ENCODE measurements at regions not wholly inside any gene's neighbourhood (a gene's known extent, or its start where the extent isn't known, plus 50 kb on each side); places are given as distances from the start of the nearest gene placed in this dataset.

GRCh38 chr7:15839416-15840100 lies 153.1 kb upstream of the MEOX2 start:
- Mint-ChIP-seq H3K27ac (no peak overlapping the region), H3K9me3 (no peaks in the 10 kb centered on the region), H3K27me3 (ENCODE audit: insufficient read depth) (no peaks in the 10 kb centered on the region), H3K4me3 (no peak overlapping the region), H3K4me1 (ENCODE audit: low read depth) (no peaks in the 10 kb centered on the region), H3K36me3 (ENCODE audit: low read depth) (no peaks in the 10 kb centered on the region)
- no peak for DNase-seq (ENCODE audit: low spot score)
- intact Hi-C loops (cut with micrococcal nuclease) = no loop called here

- Mint-ChIP-seq H3K4me1 (ENCODE audit: low read depth) (no peaks in the 10 kb centered on the region), H3K27me3 (ENCODE audit: insufficient read depth) (no peaks in the 10 kb centered on the region), H3K4me3 (no peak overlapping the region), H3K27ac (no peak overlapping the region), H3K36me3 (ENCODE audit: low read depth) (no peaks in the 10 kb centered on the region), H3K9me3 (no peaks in the 10 kb centered on the region)
- intact Hi-C loops (cut with micrococcal nuclease) = no loop called here
- no peak for DNase-seq (ENCODE audit: low spot score)
These were observed 151.8 kb upstream of the MEOX2 start for GRCh38 chr7:15838265-15838664.

DNA sequence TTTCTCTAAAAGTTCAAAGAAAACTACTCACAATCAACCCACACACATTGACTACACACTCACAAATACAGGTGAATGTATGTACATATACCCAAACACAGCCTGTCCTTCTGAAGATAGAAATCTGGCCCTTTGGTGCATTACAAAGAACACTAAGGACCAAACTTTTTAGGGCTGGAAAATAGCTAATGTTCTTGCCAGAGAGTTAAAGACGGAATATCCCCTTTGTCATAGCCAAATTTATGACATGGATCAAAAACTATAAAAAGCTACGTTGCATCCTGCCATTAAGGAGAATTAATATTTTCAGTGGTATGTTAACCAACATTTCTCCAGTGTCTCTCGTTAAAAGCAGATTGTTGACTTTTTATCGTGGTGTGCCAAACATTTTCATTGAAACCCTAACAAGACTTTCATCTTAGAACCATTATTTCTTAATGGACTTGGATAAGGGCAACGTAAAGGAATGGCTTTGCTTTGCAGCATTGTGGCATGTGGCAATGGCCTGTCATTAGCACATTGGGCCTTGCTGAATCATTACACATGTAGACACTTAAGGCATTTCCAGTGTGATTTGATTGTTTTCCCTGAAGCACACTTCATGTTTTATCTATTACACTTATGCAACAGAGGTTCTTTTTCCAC lies 150.9 kb upstream of the MEOX2 start:
- Mint-ChIP-seq H3K4me1 (ENCODE audit: low read depth) (no peaks in the 10 kb centered on the region), H3K36me3 (ENCODE audit: low read depth) (no peaks in the 10 kb centered on the region), H3K27ac (no peak overlapping the region), H3K27me3 (ENCODE audit: insufficient read depth) (no peaks in the 10 kb centered on the region), H3K4me3 (no peak overlapping the region), H3K9me3 (no peaks in the 10 kb centered on the region)
- DNase-seq (ENCODE audit: low spot score) = no peak
- intact Hi-C loops (cut with micrococcal nuclease) = no loop called here

DNA sequence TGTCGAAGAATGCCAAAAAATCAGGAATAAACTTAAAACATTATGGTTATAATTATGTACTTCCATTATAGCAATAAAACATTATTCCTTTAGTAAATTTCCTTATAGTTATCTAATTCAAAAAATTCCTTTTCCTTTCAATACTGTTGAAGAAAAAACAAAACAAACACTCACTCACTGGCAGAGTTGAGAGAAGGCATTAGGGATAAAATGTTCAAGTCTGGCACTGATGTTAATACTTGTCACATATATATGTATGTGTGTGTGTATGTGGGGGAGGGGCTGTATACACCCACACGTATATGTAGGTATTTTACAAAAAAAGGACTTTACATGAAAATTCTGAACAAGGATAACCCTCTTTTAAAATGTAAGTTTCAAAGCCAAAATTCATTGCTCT lies 150.2 kb upstream of the MEOX2 start:
- Mint-ChIP-seq H3K9me3 (no peaks in the 10 kb centered on the region), H3K27me3 (ENCODE audit: insufficient read depth) (no peaks in the 10 kb centered on the region), H3K27ac (no peak overlapping the region), H3K36me3 (ENCODE audit: low read depth) (no peaks in the 10 kb centered on the region), H3K4me3 (no peak overlapping the region), H3K4me1 (ENCODE audit: low read depth) (no peaks in the 10 kb centered on the region)
- intact Hi-C loops (cut with micrococcal nuclease) = no loop called here
- no peak for DNase-seq (ENCODE audit: low spot score)

DNA sequence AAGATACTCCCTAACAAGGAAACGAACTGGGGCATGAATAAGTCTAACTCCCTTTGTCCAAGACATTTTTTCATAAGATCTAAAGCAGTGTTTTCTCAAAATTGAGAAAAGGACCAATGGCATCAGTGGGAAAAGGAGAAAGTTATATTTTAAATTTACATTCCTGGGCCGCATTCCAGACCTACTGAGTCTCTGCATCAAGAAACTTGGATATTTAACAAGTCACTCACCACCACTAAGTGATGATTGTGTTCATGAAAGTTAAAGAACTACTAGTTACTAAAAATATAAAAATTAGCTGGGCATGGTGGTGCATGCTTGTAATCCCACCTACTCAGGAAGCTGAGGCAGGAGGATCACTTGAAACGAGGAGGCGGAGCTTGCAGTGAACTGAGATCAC lies 149.6 kb upstream of the MEOX2 start:
- Mint-ChIP-seq H3K4me3 (no peak overlapping the region), H3K4me1 (ENCODE audit: low read depth) (no peaks in the 10 kb centered on the region), H3K9me3 (no peaks in the 10 kb centered on the region), H3K27me3 (ENCODE audit: insufficient read depth) (no peaks in the 10 kb centered on the region), H3K36me3 (ENCODE audit: low read depth) (no peaks in the 10 kb centered on the region), H3K27ac (no peak overlapping the region)
- intact Hi-C loops (cut with micrococcal nuclease) = no loop called here
- DNase-seq (ENCODE audit: low spot score) = no peak

DNA sequence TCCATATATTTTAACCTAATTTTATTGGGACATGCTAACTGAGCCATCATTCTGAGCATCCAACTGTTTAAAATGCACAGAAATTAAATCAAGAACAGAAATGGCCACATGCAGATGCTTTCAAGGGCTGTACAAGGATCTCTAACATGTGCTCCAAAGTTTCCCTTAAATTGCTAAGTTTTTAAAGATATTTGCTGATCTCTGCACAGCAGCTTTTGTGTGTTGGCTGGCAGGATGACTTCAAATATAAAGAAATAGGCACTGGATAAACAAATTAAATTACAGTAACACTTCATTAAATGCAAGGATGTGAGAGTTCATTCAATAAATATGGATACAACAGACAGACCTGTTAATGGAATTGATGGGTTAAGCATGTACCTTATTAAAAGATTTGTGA lies 148.0 kb upstream of the MEOX2 start:
- H3K4me1 Mint-ChIP-seq (ENCODE audit: low read depth) = no peaks in the 10 kb centered on the region
- no peaks in the 10 kb centered on the region for H3K36me3 Mint-ChIP-seq (ENCODE audit: low read depth)
- no peak overlapping the region for H3K4me3 Mint-ChIP-seq
- no peaks in the 10 kb centered on the region for H3K9me3 Mint-ChIP-seq
- intact Hi-C loops (cut with micrococcal nuclease) = no loop called here
- H3K27ac Mint-ChIP-seq = no peak overlapping the region
- H3K27me3 Mint-ChIP-seq (ENCODE audit: insufficient read depth) = no peaks in the 10 kb centered on the region
- no peak for DNase-seq (ENCODE audit: low spot score)

DNA sequence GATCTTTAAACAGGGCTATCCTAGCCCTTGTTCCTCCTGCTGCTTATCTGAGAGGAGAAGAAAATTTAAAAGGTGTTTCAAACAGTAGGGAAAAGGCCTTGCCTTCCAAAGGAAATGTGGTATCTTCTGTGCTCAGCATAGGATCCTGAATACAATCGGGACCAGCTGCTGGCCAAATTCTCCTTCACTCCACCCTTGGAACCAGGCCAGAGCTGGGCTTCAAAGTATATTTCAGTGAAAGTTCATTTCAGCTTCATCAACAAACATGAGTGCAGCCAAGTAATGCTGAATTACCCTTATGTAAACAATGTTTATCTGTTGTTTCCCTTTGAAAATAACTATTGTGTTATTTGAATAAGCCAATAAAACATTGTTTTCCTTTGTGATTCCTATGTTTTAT lies 146.5 kb upstream of the MEOX2 start:
- intact Hi-C loops (cut with micrococcal nuclease) = no loop called here
- no peaks in the 10 kb centered on the region for H3K36me3 Mint-ChIP-seq (ENCODE audit: low read depth)
- no peak overlapping the region for H3K4me3 Mint-ChIP-seq
- H3K27me3 Mint-ChIP-seq (ENCODE audit: insufficient read depth) = no peaks in the 10 kb centered on the region
- no peaks in the 10 kb centered on the region for H3K9me3 Mint-ChIP-seq
- H3K27ac Mint-ChIP-seq = no peak overlapping the region
- DNase-seq (ENCODE audit: low spot score) = no peak
- no peaks in the 10 kb centered on the region for H3K4me1 Mint-ChIP-seq (ENCODE audit: low read depth)

DNA sequence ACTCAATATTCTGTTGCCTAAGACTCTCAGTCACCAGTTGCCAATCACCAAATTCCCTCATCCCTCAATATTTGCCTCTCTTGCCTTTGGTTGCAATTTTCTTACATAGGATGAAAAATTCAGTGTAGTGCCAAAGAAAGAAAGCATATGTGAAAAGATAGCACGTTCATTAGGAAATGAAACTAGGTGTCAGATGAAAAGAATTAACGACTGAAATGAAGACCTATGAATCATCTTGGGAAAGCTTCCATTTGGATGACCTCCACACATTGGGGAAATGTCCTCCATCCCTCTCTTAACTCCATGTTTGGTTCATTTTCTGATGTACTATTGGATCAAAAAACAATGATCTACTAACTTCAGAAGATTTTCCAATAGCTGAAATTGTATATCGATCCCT lies 145.1 kb upstream of the MEOX2 start:
- H3K9me3 Mint-ChIP-seq = peaks cover 4% of the 10 kb centered on the region
- DNase-seq (ENCODE audit: low spot score) = no peak
- H3K27me3 Mint-ChIP-seq (ENCODE audit: insufficient read depth) = no peaks in the 10 kb centered on the region
- H3K36me3 Mint-ChIP-seq (ENCODE audit: low read depth) = no peaks in the 10 kb centered on the region
- no peaks in the 10 kb centered on the region for H3K4me1 Mint-ChIP-seq (ENCODE audit: low read depth)
- intact Hi-C loops (cut with micrococcal nuclease) = no loop called here
- no peak overlapping the region for H3K4me3 Mint-ChIP-seq
- H3K27ac Mint-ChIP-seq = no peak overlapping the region

- intact Hi-C loops (cut with micrococcal nuclease) = no loop called here
- Mint-ChIP-seq H3K4me1 (ENCODE audit: low read depth) (no peaks in the 10 kb centered on the region), H3K4me3 (no peak overlapping the region), H3K36me3 (ENCODE audit: low read depth) (no peaks in the 10 kb centered on the region), H3K27ac (no peak overlapping the region), H3K27me3 (ENCODE audit: insufficient read depth) (no peaks in the 10 kb centered on the region), H3K9me3 (peaks cover 4% of the 10 kb centered on the region)
- DNase-seq (ENCODE audit: low spot score) = no peak
These were observed 143.2 kb upstream of the MEOX2 start for GRCh38 chr7:15829691-15830090.

GRCh38 chr7:15828881-15829280 lies 142.4 kb upstream of the MEOX2 start:
- no peak overlapping the region for H3K4me3 Mint-ChIP-seq
- H3K4me1 Mint-ChIP-seq (ENCODE audit: low read depth) = no peaks in the 10 kb centered on the region
- H3K27ac Mint-ChIP-seq = no peak overlapping the region
- no peaks in the 10 kb centered on the region for H3K36me3 Mint-ChIP-seq (ENCODE audit: low read depth)
- DNase-seq (ENCODE audit: low spot score) = no peak
- peaks cover 4% of the 10 kb centered on the region for H3K9me3 Mint-ChIP-seq
- H3K27me3 Mint-ChIP-seq (ENCODE audit: insufficient read depth) = no peaks in the 10 kb centered on the region
- intact Hi-C loops (cut with micrococcal nuclease) = no loop called here

- Mint-ChIP-seq H3K4me1 (ENCODE audit: low read depth) (no peaks in the 10 kb centered on the region), H3K9me3 (no peaks in the 10 kb centered on the region)
These were observed 135.3 kb upstream of the MEOX2 start for GRCh38 chr7:15821484-15822427.

GRCh38 chr7:15820319-15820718 lies 133.8 kb upstream of the MEOX2 start:
- no peaks in the 10 kb centered on the region for H3K4me1 Mint-ChIP-seq (ENCODE audit: low read depth)
- H3K9me3 Mint-ChIP-seq = no peaks in the 10 kb centered on the region
- no peaks in the 10 kb centered on the region for H3K27me3 Mint-ChIP-seq (ENCODE audit: insufficient read depth)
- H3K4me3 Mint-ChIP-seq = no peak overlapping the region
- intact Hi-C loops (cut with micrococcal nuclease) = no loop called here
- no peaks in the 10 kb centered on the region for H3K36me3 Mint-ChIP-seq (ENCODE audit: low read depth)
- no peak for DNase-seq (ENCODE audit: low spot score)
- H3K27ac Mint-ChIP-seq = no peak overlapping the region

More at GRCh38 chr7:15821484-15822427, 135.3 kb upstream of the MEOX2 start:
- intact Hi-C loops (cut with micrococcal nuclease) = no loop called here
- Mint-ChIP-seq H3K36me3 (ENCODE audit: low read depth) (no peaks in the 10 kb centered on the region), H3K4me3 (no peak overlapping the region), H3K27ac (no peak overlapping the region), H3K27me3 (ENCODE audit: insufficient read depth) (no peaks in the 10 kb centered on the region)
- DNase-seq (ENCODE audit: low spot score) = no peak

- Mint-ChIP-seq H3K36me3 (ENCODE audit: low read depth) (no peaks in the 10 kb centered on the region), H3K9me3 (no peaks in the 10 kb centered on the region), H3K4me1 (ENCODE audit: low read depth) (no peaks in the 10 kb centered on the region), H3K27ac (no peak overlapping the region), H3K4me3 (no peak overlapping the region), H3K27me3 (ENCODE audit: insufficient read depth) (no peaks in the 10 kb centered on the region)
- intact Hi-C loops (cut with micrococcal nuclease) = no loop called here
- no peak for DNase-seq (ENCODE audit: low spot score)
These were observed 130.4 kb upstream of the MEOX2 start for GRCh38 chr7:15816835-15817426.
